NCI-H2107 (cell line): ENCODE measurements at regions not wholly inside any gene's neighbourhood (a gene's known extent, or its start where the extent isn't known, plus 50 kb on each side); places are given as distances from the start of the nearest gene placed in this dataset.
"Not testable (repeated sequence)": the region's sequence is repeated elsewhere in the genome, so short reads cannot be mapped to it uniquely, and the experiment has no call there.

Experiments
- DNase-seq: peaks from one replicate; lab custom pipeline; 2025; lab: John Stamatoyannopoulos, UW

DNA sequence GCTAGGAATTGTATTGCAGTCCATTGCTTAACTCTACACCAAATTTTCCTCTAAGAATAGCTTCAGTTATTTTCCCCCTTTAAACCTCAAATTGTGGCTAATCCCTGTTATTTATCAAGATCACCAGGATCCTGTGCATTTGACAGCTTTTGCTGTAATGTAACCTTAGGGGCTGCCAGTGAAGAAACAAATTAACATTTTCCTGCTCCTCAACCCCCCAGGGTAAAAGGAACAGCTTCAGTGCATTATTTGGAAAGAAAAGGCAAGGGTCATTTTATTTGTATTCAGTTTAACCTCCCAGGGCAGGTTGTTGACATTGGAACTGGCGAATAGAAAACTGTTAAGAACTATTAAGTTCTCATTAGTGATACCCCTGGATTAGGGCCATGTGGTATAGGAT is 57.0 kb downstream of the PCDH20 start:
- DNase-seq, result no peak

DNA sequence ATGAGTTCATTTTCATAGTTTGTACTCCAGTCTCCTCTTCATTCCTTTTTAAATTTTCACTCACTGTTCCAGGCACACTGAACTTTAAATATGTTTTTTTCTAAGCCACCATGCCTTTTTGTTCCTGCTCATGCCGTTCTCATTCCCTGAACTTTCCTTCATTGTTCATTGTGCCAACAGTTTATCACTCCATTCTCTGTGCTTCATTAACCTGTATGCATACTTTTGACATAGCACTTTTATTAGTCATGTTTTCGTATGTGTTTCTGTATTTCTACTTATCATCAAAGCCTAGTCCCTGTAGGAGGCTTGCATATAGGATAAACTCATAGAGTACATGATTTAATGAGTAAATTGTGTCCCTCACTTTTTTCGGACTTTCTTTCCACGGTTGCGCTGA is 65.3 kb downstream of the PCDH20 start:
- no peak for DNase-seq

DNA sequence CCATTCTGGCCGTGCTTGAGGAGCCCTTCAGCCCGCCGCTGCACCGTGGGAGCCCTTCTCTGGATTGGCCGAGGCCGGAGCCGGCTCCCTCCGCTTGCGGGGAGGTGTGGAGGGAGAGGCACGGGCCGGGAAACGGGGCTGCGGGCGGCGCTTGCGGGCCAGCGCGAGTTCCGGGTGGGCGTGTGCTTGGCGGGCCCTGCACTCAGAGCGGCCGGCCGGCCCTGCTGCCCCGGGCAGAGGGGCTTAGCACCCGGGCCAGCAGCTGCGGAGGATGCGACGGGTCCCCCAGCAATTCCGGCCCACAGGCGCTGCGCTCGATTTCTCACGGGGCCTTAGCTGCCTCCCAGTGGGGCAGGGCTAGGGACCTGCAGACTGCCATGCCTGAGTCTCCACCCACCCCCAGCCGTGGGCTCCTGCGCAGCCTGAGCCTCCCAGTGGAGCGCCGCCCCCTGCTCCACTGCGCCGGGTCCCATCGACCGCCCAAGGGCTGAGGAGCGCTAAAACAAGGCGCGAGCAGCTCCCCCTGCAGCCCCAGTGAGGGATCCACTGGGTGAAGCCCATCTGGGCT is 76.5 kb downstream of the PCDH20 start:
- no peak for DNase-seq

DNA sequence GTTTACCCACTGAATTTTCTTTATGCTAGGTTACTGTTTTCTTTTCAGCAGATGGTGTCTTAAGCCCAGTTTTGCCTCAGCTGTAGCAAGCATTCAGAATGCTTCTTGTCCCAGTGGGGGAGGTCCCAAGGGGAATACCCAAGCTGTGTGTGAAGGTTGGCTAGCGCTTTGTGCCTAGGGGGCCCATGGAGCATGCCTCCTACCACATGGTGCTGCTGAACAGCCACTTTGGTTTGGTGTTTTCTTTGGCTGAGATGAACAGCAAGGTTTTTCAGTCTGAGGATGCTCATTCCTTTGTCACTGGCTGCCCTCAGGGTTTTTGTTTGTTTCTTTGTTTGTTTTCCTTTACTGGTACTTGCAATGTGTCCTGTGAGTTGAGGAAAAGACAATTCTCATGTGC is 99.0 kb downstream of the PCDH20 start:
- no peak for DNase-seq

DNA sequence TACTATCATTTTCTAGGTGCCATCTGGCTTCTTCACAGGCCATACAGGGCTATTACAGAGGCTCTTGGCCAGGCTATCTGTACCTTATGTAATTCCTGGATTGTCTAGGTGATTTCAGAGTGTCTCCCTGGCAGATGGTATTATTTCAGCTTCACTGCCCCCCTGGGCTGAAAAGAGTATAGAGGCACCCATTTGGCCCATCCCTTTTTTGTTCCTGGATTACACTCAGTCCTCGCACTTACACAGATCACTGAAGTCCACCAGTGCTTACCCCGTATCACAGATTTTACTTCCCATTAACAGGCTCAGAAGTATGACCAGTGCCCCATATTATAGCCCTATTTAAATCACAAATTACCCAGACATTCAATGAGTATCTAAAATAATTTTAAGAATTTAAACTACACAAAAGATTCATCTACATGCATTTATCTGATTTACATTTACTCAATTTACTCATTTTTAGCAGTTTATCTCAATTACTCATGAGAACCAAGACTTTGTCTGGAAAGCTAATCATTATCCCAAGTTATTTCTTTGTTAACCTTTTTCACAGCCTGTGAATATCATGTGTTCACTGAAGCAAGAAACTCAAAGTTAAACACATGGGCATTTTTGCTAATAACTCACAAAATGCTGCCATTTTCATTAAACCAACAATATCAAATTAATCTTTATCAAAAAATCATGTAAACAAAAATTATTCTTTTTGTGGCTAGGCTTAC is 121.0 kb downstream of the PCDH20 start:
- no peak for DNase-seq

DNA sequence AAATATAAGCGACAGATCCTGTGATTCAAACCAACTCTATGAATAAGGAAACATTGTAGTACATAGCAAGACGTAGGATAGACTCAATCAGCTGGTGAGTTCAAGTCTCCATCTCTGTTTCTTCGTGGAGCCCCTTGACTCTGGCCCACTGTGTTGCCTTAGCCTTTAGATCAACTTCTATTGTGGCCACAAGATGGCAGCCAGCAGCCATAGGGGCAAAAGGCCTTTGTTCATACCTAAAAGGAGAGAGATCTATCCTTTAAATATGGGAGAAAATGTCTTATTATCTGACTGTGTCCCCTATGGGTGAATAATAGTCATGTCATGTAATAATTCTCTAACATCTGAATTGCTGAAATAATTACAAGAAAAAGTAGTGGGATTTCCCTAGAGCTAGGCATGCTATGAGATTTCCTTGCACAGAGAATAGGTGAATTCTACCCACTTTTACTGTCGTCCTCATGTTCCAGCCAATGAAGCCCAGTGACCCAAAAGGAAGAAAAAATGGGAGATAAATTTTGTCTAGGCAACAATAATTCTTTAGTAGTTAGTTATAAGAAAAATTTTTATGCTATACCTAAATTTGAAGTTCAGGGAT is 129.4 kb downstream of the PCDH20 start:
- DNase-seq, result no peak

DNA sequence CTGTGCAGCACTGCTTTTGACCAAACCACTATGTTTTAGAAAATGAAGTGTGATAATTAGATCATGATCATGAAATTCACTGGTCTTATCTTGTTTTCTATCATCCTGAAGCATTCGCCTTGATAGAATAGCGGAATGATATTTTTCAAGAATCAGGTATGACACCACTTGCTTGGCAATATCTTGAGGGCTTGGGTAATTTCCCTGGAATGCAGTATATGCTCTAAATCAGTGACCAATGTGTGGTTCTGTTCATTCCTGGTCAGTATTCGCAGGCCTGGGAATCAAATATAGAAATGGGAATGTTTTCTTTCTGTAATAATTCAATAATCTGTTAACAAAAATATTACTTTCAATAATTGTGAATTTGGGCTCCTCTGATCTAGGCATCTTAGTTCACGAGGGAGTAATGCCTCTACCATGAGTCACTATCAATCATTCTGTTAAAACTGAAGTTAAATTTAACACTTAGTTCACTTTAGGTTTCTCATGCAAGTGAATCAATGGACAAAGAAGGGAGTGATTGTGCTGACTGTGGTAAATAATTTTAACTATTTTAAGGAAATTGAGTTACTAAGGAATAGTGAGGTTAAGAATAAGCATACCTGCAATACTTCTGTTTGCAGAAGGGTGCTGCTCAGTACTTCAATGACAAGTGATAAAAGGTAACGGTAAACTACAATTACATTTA is 137.9 kb downstream of the PCDH20 start:
- DNase-seq, result no peak

DNA sequence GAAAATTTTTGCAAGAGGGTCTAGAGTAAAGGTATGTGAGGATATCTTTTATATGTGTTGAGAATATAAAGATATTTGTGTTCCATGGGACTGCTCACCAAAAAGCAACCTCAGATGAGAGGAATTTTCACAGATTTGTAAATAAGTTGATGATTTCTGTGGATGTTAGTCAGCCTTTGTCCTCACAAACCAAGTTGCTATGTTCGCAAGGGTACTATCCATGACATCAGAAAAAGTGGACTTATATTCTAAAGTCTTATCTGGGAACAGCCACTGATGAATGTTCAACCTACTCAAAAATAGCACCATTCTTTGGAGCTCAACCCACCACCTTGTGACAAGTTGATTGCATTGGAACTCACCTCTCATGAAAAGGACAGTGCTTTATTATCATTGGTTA is 138.6 kb downstream of the PCDH20 start:
- DNase-seq, result no peak

DNA sequence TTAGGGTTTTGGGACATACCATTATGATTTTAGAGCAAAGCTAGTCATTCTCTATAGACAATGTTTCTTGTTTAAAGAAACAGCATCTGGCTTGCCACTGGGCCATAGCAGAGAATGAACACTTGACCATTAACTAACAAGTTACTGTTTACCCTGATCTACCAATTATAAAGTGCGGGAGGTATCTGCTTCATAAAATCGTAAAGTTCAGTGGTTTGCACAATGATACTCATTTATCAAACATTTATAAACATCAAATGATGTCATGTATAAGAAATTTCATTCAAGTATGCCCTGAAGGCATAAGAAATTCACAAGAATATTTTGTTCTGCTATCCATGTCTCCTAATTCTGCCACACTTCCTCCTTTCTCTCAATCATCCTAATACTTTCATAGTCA is 139.2 kb downstream of the PCDH20 start:
- no peak for DNase-seq

DNA sequence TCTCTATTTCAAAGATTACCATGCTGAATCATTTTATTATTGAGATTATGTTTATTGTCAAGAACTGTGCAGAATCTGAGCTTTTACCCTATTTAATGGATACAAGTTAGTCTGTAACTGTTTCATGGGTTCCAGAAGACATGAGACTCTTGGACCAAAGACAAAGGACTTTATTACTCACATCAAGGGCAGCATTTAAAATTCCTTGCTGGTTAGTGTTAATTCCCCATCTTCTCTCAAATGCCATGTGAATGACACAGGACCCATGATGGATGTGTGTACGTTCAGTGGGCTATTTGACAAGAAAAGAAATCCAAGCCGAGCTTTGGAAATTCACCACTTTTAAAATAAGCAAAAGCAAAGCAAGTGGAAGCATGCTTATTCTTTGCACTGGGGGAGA is 139.9 kb downstream of the PCDH20 start:
- no peak for DNase-seq

DNA sequence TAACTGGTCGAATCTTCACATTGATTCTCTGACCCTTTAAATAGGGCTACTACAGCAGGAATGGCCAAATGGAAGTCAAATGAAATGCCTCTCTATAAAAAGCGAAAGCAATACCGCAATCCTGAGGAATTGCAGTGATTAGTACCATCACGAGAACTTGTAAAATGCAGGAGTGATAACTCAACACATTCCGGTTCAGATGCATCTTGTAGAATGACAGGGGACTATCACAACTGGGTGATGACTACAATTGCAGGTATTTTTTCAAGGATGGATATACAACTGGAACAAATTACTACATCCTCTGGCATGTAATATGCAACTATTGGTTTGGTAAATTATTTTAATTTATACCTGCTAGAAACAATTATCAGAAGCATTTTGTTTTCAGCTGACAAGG is 140.4 kb downstream of the PCDH20 start:
- DNase-seq, result no peak

DNA sequence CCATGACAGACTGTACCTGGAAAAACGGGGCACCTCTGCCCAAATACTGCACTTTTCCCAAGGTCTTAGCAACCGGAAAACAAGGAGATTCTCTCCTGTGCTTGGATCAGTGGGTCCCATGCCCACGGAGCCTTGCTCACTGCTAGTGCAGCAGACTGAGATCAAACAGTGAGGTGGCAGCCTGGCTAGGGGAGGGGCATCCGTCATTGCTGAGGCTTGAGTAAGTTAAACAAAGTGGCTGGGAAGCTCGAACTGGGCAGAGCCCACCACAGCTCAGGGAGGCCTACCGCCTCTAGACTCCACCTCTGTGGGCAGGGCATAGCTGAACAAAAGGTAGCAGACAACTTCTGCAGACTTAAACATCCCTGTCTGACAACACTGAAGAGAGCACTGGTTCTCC is 148.8 kb downstream of the PCDH20 start:
- DNase-seq, result not testable (repeated sequence)

DNA sequence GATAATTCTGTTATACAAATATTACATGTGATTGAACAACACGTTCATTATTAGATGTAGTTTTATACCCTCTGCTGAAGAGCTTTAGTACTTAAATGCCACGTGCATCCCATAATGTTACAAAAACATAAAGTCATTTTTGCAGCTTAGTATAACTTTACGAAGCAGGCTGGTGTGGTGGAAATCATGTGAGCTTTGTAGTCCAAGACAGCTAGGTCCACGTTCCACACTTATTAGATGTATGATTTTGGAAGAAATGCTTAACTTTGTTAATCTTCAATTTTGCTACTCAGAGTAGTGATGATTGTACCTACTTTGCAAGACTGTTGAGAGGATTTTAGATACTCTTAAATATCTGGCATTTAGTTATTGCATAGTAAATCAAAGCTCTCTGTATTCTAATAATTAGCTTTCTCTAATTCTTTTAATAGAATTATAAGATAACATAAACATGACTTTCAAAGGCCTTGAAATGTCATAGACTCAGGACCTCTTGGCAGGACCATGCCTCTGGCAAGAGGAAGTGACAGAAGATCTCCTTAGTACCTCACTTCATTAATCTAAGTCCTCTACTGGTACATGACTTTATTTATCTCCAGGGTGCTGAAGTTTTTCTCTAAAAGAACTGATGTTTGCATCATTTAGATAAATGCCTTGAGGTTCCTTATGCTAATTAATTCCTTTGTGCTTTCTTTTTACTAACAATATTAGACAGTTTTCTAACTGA is 153.7 kb downstream of the PCDH20 start:
- DNase-seq, result no peak

DNA sequence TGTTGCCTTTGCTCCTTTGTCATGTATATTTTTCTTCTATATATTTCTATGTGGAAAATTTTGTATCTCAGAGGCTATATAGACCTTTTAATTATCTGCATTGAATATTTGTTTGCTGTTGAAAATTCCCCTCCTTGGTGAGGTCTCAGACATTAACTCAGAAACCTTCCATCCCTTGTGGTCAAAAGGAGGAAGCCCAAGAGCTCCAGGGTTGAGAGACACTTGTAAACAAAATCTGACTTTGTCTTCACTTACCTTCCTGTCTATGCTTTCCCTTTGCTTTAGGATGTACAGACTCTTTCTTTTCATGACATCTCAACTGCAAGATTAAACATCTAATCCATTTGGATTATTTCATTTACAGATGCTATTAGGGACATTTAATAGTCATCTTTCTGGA is 157.5 kb downstream of the PCDH20 start:
- DNase-seq, result no peak

DNA sequence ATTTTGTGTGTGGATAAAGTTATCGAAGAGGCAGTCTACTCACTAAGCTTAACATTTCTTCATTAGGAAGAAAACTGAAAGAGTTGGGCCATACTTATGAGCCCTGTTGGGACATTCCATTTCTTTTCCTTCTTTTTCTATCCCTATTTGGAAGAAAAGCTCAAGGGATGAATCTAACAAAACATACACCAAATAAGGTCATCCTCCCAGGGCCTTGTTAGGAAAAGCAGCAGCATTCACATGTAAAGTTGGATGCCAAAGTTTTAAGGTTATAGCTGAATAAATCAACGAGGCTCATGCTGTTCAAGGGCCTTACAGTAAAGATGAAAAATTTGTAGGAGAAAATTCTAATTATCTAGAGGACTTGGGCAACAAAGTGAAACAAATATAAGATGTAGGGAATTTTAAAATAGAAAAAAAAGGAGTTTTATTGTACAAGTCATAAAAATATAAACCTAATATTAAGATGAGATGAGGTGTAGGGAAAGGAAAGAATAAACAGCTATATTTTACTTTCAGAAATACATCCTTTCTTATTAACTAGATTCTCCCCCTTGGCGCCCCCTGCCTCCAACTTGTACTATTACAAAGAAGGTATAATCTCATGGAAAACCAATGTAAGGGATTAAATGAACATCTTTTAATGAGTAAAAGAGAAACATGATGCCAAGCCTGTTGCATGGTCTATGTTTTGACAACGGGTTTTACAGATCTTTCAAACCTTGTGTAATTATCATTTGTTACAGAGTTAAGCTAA is 160.4 kb downstream of the PCDH20 start:
- no peak for DNase-seq

DNA sequence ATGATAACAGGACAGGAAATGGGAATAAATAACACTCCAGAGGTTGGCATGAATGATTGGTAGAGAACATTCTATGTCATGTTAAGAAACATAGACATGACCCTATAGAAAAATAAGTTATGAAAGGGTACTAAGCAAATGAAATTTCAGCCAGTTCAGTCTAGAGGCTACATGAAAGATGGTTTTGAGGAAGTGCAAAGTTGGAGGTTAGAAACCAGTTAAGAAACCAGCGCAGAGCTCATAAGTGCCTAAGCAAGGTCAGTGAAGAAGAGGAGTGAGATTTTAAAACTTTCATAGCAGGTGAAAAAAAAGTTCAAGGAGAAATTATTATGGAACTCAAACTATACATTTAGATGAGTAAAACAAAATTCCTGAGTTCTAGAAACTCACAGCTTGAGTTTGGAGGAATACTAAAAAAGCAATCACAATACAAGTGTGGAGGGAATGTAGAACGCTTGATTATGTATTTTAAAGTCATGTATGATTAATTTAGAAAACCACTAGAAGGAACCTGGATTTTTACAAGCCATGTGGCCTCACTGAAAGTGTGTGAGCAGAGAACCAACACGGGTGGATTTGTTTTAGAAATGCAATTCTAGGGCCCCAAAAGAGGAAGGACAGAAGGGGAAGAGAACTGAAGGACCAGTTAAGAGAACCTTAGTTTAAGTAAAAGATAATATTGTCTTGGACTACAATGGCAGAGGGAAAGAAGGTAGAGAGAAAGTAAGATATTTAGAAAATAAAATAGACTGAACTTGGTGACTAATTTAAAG is 162.4 kb downstream of the PCDH20 start:
- no peak for DNase-seq

DNA sequence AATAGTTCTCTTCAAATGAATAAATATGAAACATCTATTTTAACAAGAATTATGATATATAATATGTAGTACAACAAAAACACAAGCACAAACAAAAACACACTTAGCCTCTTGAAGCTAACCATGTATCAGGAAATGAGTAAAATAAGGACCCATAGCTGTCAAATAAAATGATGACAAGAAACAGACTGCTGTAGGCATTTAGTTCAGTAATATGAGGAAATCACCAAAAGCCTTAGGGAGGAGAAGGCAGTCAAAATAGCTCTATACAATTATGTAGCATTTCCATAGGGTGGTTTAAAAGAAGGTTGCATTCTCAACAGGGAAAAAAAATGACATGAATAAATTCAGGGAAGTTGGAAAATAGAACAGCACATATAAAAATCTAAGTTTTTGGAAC is 163.4 kb downstream of the PCDH20 start:
- no peak for DNase-seq

DNA sequence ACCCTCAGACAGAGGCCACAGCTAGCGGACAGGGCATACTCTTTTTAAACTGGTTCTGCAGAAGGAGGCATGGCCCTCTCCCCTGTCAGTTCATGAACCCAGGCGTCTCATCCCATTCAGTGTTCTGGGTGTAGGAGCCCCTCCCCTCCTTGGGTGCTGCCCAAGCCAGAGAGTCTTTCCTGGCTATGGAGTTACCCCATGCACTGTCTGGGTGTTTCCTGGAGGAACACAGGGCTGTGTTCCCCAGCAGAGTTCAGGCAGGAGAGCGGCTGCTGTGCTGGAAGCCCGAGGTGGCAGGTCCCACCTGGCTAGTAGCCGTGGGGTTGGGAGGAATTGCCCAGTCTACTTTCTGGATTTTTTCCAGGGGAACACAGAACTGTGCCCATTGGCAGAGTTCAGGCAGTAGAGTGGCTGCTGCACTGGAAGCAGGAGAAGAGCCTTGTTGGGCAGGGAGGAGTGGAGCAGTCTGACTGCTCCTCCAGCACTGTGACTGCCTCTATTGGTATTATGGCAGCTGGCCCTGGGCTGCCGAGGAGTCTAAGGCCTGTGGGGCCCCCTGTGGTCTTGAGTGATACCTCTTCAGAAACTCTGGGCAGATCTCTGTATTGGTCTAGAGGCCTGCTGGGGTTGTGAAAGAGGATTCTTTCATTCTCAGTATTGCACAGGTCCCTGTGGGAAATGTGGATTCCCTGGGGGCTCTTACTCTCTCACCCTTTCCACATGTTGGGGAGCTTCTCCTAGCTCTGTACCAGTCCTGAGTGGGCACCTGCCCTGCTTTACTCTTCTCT is 168.3 kb downstream of the PCDH20 start:
- no peak for DNase-seq

DNA sequence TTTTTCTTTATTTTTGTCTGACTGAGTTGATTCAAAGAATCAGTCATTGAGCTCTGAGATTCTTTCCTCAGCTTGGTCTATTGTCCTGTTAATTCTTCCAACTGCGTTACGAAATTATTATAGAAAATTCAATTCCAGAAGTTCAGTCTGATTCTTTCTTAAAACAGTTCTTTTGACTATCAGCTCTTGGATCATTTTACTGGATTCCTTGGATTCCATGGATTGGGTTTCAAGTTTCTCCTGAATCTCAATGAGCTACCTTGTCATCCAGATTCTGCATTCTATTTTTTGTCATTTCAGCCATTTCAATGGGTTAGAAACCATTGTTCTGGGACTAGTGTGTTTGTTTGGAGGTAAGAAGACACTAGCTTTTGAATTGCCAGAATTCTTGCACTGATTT is 169.3 kb downstream of the PCDH20 start:
- DNase-seq, result no peak

DNA sequence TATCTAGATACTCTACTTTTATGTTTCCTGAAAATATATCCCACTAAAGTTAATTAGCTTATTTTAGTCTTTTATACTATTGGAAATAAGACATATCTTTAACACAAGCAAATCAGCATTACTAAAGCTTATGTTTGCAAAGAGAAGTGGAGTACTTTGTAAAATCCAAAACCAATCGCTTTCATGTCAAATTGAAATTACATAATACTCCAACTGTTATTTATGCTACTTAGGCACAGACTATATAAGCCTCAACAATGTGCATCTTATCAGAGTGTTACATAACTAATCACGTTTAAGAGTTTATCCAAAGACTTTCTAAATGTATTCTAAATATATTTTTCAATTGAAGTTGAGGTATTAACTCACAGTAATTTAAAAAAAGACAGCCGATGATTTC is 200.0 kb downstream of the PCDH20 start:
- DNase-seq, result no peak
